A673 (cell line): ENCODE measurements at regions not wholly inside any gene's neighbourhood (a gene's known extent, or its start where the extent isn't known, plus 50 kb on each side); places are given as distances from the start of the nearest gene placed in this dataset.

Experiments used
- BruUV-seq: library from RNA; stranded (reverse); fragments of 400-500 nt; replicated peaks from 2 replicates; lab custom pipeline; 2021; lab: Mats Ljungman, UMichigan
- CTCF ChIA-PET: fragments of 300-600 bp; sonication (Branson Sonifier 250); formaldehyde crosslinking; loops from one replicate; lab custom pipeline; 2022; ENCODE audit warnings: antibody characterized with exemption; lab: Charles Lee
- POLR2A ChIA-PET: fragments of 300-600 bp; sonication (Branson Sonifier 250); formaldehyde crosslinking; loops from one replicate; lab custom pipeline; 2022; ENCODE audit warnings: antibody characterized with exemption; ENCODE audit not compliant: low non-redundant PET; lab: Charles Lee
- DNase-seq: peaks from one replicate; pipeline ENCODE4 v3.0.0-alpha.2; 2015; ENCODE audit warnings: low spot score
- H3K27ac ChIP-seq: fragments of 200-600 bp; sonication (generic); 2 replicates; pipeline ENCODE4 v1.5.1; 2016; ENCODE audit warnings: mixed run types, low read depth, mild to moderate bottlenecking, mixed read lengths, antibody characterized with exemption, low read length; ENCODE audit not compliant: poor library complexity, severe bottlenecking
- H3K27me3 ChIP-seq: fragments of 200-600 bp; sonication (generic); replicated peaks from 2 replicates; pipeline ENCODE4 v1.6.1; 2017; ENCODE audit warnings: mixed run types, low read depth, mild to moderate bottlenecking, mixed read lengths, antibody characterized with exemption, low read length; ENCODE audit not compliant: insufficient read depth, poor library complexity
- H3K36me3 ChIP-seq: fragments of 200-600 bp; sonication (generic); 2 replicates; pipeline ENCODE4 v1.6.1; 2016; ENCODE audit warnings: mixed run types, mild to moderate bottlenecking, mixed read lengths, antibody characterized with exemption, low read length; ENCODE audit not compliant: insufficient read depth, poor library complexity, severe bottlenecking
- H3K4me1 ChIP-seq: fragments of 200-600 bp; sonication (generic); 2 replicates; pipeline ENCODE4 v1.6.1; 2017; ENCODE audit warnings: mixed run types, mild to moderate bottlenecking, mixed read lengths, antibody characterized with exemption, low read length; ENCODE audit not compliant: insufficient read depth, poor library complexity, severe bottlenecking
- H3K4me3 ChIP-seq: fragments of 200-600 bp; sonication (generic); 2 replicates; pipeline ENCODE4 v1.5.1; 2016; ENCODE audit warnings: low read depth, mixed run types, mild to moderate bottlenecking, mixed read lengths, low read length; ENCODE audit not compliant: poor library complexity, severe bottlenecking
- H3K9me3 ChIP-seq: fragments of 200-600 bp; sonication (generic); 2 replicates; pipeline ENCODE4 v1.6.1; 2016; ENCODE audit warnings: mixed run types, low read depth, mild to moderate bottlenecking, mixed read lengths, antibody characterized with exemption, low read length; ENCODE audit not compliant: poor library complexity, severe bottlenecking
- CTCF ChIP-seq: fragments of 300-800, 200-600 bp; sonication (generic); conservative IDR thresholded peaks from 2 replicates; pipeline ENCODE4 v1.5.1; 2017; ENCODE audit warnings: low read depth, mild to moderate bottlenecking, antibody characterized with exemption, low read length, moderate library complexity, mixed read lengths
- EZH2 ChIP-seq: fragments of 200-600 bp; sonication (generic); IDR thresholded peaks from 2 replicates; pipeline ENCODE4 v1.6.1; 2017; ENCODE audit warnings: borderline replicate concordance, low read depth, mild to moderate bottlenecking, mixed read lengths, antibody characterized with exemption, low read length; ENCODE audit not compliant: poor library complexity, severe bottlenecking
- intact Hi-C: fragments of 100-400 bp; cut with micrococcal nuclease; formaldehyde crosslinking; loops from one replicate; pipeline ENCODE4 v1.10.0; 2022; ENCODE audit not compliant: unreplicated experiment

GRCh38 chr2:167361426-167361825 lies 473.1 kb downstream of the XIRP2 start:
- intact Hi-C loops = no loop called here
- DNase-seq = no peak
- ChIA-PET CTCF (no interaction called here), POLR2A (no interaction called here)
- Histone ChIP-seq H3K36me3 (no peaks in the 10 kb centered on the region), H3K4me3 (no peak overlapping the region), H3K9me3 (no peaks in the 10 kb centered on the region), H3K27ac (no peak overlapping the region), H3K4me1 (no peaks in the 10 kb centered on the region), H3K27me3 (no peaks in the 10 kb centered on the region)
- TF ChIP-seq CTCF = no peak
- TF ChIP-seq EZH2 = no peak
- no TSS peak for BruUV-seq

GRCh38 chr2:167355821-167356220 lies 467.5 kb downstream of the XIRP2 start:
- ChIA-PET CTCF (no interaction called here), POLR2A (no interaction called here)
- TF ChIP-seq CTCF (no peak), EZH2 (no peak)
- no peaks in the 10 kb centered on the region for H3K36me3 ChIP-seq
- no TSS peak for BruUV-seq
- H3K27ac ChIP-seq = no peak overlapping the region
- intact Hi-C loops = no loop called here
- H3K4me1 ChIP-seq = no peaks in the 10 kb centered on the region
- DNase-seq = no peak
- H3K4me3 ChIP-seq = no peak overlapping the region
- no peaks in the 10 kb centered on the region for H3K9me3 ChIP-seq
- no peaks in the 10 kb centered on the region for H3K27me3 ChIP-seq

GRCh38 chr2:167353605-167354280 lies 465.5 kb downstream of the XIRP2 start:
- BruUV-seq = no TSS peak
- ChIA-PET CTCF (no interaction called here), POLR2A (no interaction called here)
- TF ChIP-seq EZH2 (no peak), CTCF (no peak)
- intact Hi-C loops = no loop called here
- no peak overlapping the region for H3K27ac ChIP-seq
- H3K4me3 ChIP-seq = no peak overlapping the region
- no peaks in the 10 kb centered on the region for H3K27me3 ChIP-seq
- no peaks in the 10 kb centered on the region for H3K36me3 ChIP-seq
- DNase-seq = no peak
- H3K4me1 ChIP-seq = no peaks in the 10 kb centered on the region
- H3K9me3 ChIP-seq = no peaks in the 10 kb centered on the region
